EH (cell line): ENCODE measurements at regions not wholly inside any gene's neighbourhood (a gene's known extent, or its start where the extent isn't known, plus 50 kb on each side); places are given as distances from the start of the nearest gene placed in this dataset.
"Not testable (repeated sequence)": the region's sequence is repeated elsewhere in the genome, so short reads cannot be mapped to it uniquely, and the experiment has no call there.

ENCODE experiments used
- DNase-seq: peaks from one replicate; pipeline ENCODE4 v3.0.0-alpha.2; 2015; ENCODE audit warnings: low read depth

DNA sequence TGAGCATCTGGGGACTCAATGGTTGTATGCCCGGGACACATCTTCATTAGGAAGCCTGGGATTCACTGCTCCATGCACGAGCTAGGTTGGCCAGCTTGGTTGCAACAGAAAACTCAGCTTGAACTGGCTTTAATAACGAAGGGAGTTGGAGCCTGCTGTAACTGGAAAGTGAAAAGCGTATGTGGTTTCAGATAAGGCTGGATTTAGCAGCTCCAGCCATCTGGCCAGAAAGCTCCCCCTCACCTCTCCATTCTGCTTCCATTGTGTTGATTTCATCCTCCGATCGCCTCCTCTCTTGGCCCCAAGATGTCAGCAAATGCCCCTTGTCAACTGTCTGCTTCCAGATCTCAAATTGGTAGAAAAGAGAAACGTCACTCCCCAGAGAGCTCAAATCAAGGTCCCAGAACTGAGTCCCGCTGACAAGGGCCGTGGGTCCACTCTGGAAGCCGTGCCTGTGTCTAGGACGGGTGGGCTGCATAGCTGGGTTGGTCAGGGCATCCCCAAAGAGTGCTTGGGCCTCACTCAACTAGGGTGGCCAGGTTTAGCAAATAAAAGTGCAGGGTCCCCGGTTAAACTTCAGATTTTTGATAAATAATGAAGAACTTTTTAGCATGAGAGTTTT is 117.0 kb upstream of the PMEPA1 start:
- DNase-seq, result no peak

DNA sequence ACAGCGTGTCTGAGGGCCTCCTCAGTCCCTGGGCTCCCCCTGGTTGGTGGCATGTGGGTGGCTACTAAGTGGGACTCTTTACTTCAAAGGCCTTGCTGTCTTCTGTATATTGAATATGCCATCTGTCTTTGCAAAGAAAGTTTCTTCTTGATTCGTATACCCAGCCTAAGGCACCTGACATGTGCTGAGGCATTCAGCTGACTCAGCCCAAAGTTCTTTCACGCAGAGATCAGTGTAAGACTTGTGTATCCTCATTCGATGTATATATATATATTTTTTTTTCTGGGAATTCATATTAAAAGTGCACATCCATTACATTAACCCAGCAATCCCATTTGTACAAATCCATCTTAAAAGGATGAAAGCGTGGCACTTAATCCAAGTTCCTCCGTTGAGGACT is 115.1 kb upstream of the PMEPA1 start:
- DNase-seq, result no peak

DNA sequence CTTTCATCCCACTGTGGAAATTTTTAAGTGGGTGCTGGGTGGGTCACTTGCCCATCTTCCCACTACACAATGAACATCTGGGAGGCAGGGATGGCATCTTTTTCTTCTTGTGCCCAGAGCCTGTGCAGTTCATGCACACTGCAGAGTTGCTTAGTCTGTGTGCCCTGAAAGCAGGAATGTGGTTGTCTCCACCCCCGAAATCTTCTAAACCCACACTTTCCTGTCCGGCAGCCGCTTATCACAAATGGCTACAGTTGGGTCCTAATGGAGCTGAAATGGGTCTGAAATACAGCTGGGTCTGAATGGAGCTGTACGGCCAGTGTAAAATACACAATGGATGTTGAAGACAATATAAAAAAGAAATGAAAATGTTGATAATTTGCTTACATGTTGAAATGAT is 112.1 kb upstream of the PMEPA1 start:
- no peak for DNase-seq

GRCh38 chr20:57819691-57820380 is 110.0 kb upstream of the PMEPA1 start:
- no peak for DNase-seq

DNA sequence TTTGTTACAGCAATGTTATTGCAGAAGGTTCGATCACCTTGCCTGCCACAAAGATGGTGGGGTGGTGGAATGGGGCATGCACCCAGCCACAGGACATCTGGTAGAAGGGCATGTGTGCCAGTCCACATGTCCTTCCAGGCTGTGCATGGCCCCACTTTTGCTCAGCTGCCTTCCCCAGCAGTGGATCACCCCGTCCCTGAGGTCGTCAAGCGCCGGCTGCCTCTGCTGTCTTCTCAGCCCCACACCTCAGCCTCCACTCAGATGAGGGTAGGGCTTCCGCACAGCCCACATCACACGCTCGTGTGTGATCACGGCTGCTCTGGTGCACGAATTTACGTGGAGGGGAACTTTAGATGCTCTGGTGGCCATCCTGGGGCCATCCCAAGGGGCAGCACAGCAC is 109.5 kb upstream of the PMEPA1 start:
- DNase-seq, result no peak

DNA sequence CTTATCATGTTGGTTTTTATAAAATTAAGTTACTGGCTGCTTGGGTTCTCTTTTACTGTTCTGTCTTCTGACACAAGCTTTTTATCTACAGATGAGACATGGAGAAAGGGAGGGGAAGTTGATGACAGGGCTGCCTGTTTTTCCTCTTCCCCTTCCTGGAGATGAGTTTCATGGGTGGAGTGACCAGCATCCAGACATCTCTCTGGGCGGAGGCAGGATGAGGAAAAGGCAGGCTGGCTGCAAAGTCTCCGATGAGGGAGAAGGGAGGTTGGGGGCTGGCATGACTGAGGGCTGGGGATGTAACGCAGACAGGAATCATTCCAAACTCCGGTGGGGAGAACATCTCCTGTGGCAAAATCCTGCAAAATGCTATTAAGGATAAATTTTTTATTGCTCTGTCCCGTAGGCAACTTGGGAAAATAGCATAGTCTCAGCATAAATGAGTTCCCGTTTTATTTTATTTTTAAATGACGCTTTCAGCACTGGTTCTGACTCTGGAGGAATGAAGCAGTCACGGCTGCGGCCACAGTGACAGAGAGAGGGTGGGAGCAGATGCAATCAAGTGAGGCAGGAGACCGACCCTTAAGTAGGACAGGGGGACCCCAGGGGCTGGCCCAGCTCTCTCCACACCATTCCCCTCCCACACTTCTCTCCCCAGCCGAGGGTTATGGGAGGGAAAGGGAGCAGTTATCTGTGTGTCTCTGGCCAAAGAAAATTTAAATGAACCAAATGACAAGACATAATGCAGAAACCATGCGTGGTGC is 108.8 kb upstream of the PMEPA1 start:
- DNase-seq, result no peak

GRCh38 chr20:57815405-57815804 is 105.6 kb upstream of the PMEPA1 start:
- no peak for DNase-seq

DNA sequence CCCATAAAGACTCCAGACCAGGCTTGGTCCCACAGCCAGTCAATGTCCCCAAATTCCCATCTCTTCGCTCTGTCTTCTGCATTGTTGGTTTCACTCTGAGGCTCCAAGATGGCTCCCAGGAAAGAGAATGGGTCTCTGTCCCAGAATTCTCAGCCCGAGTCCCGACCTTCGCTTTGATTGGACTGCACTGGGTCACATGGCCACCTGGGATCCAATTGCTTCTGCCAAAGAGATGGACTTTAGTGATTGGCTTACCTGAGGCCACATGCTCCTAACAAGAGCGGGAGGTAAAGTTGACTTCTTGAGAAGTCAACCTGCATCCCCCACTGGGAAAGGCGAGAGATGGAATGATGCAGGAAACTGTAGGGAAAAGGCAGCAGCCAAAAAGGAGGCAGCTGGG is 104.7 kb upstream of the PMEPA1 start:
- DNase-seq, result no peak

DNA sequence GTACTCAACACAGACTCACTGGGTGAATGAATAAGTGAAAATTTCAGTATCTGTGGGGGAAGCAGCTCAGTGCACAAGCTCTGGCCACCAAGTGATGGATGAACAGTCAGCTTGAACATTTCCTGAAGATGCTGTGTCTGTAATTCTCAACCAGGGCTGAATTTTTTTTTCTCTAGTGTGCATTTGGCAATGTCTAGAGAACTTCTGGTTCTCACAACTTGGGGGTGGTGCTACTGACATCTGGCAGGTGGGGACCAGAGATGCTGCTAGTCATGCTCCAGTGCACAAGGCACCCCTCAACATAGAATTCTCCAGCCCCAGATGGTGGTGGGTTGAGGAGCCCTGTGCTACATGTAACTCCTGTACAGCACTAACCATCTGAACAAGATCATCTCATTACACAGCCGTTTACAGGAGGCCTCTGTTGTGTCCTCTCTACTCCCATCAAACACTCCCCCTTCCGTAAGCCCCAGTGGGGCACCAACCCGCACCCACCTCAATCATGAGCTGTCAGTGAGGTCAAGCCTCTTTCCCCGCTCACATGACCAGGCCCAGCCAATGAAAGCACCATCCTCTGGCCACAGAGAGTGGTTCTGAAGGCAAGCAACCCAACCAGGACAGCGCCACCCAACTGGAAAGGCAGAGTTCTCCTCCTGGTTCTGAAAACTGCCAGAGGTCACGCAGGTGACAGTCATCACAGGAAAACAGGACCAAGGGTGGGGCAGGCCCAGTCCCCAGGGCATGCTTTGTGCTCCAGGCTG is 103.9 kb upstream of the PMEPA1 start:
- no peak for DNase-seq

DNA sequence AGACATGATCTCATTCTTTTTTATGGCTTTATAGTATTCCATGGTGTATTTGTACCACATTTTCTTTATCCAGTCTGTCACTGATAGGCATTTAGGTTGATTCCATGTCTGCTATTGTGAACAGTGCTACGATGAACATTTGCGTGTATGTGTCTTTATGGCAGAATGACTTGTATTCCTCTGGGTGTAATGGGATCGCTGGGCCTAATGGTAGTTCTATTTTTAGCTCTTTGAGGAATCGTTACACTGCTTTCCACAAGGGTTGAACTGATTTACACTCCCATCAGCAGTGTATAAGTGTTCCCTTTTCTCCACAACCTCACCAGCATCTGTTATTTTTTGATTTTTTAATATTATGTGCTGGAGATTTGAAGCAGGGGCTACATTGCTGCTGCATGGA is 102.8 kb upstream of the PMEPA1 start:
- DNase-seq, result not testable (repeated sequence)

DNA sequence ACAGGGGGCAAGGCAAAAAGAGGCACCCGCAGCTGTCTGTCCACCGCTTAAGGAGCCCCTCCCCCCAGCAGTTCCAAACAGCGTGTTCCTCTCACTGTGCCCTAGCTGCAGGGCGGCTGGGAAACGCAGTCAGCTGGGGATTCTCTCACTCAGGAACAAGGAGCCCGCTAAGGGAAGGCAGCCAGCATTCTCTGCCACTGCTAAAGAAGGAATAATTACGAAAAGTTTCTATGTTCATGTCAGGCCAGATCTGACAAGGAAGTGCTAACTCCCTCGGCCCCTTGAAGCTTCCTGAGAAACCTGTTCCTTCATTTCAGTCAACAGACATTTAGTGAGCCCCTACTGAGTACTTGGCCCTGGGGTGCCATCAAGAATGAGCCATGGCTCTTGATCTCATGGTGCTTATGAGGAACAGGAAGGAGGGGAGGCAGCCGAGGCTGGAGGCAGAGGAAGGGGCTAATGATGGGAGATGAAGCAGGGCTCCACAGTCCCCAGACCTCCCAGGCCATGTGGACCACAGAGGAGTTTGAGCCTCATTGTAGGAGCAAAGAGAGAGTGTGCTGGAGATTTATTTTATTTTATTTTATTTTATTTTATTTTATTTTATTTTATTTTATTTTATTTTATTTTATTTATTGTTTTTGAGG is 101.7 kb upstream of the PMEPA1 start:
- no peak for DNase-seq

GRCh38 chr20:57810511-57811373 is 100.9 kb upstream of the PMEPA1 start:
- no peak for DNase-seq

DNA sequence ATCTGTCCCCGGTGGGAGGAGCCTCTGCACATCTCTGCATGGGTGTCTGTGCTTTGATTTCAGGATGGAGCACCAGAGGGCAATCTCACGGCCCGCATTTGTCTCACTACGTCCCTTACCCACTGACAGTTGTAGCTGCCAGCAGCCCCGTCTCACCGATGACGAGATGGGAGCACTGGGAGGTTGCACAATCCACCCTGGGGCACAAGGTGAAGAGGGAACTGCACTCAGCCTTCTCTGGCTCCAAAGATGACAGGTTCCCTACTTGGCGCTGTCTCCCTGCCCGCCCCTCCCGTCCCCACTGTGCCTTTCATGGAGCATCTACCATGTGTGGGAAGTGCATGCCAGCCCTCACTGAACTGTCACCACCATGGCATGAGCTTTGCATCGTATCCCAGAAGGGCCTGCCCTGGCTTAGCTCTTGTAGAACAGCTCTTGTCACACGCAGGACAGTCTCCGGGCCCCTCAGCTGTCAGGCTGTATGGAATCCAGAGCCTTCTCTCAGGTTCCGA is 99.9 kb upstream of the PMEPA1 start:
- no peak for DNase-seq

- DNase-seq, result no peak
Observed at GRCh38 chr20:57809149-57809548, 99.3 kb upstream of the PMEPA1 start.

- DNase-seq, result no peak
Observed at GRCh38 chr20:57808264-57809070, 98.7 kb upstream of the PMEPA1 start.

DNA sequence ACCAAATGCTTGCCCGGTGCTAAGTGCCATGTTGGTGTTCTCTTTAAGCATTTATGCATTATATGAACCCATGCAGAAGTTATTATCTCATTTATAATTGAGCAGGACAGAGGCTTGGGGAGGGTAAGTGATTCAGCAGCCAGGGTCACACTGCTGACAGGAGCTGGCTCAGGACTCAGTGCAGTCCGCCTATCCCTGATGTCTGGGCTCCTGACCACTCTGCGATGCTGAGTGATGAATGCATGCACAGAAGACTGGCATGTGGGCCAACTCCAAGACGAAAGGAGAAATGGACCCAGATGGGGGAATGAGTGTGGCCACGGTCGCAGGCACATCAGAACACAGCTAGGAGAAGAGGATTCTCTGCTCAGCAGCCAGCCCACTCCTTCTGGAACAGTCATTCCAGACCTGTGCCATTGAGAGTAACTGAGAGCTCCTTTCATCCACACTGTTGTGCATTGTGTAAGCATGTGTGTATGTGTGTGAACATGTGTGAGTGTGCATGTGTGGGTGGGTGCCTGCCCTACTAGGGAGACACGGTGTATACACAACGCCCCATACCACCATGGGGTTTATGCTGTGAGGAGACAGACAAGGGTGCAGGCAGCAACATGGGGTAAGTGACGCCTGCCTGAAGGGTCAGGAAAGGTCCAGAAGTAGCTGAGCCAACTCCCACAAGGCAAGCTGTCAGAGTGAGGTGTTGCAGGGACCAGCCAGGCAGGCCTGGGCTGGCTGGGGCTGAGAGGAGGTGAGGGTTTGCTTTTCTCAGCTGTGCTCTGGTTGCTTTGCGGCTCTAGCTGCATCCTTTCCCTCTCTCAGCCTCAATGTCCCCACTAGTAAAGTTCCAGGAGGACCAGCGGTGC is 97.8 kb upstream of the PMEPA1 start:
- no peak for DNase-seq

GRCh38 chr20:57806975-57807374 is 97.2 kb upstream of the PMEPA1 start:
- DNase-seq, result no peak

DNA sequence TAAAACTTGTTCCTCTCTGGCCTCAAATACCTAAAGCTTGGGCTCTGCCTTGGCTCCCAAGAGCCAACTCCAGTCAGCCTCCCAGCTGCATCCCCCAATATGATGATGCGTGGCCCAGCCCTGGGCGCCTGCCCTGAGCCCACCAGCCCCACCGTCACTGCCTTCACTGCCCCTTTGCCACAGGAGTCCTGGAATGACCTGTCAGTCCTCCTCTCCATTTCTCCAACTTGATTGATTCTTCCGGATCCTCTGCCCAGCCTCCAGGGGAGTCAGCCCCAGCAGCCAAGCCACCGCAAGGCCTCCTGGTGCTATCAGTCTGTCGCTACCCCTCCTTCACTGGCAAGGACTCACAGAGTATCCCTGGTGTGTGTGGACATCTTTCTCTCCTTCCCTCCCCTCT is 96.7 kb upstream of the PMEPA1 start:
- no peak for DNase-seq

DNA sequence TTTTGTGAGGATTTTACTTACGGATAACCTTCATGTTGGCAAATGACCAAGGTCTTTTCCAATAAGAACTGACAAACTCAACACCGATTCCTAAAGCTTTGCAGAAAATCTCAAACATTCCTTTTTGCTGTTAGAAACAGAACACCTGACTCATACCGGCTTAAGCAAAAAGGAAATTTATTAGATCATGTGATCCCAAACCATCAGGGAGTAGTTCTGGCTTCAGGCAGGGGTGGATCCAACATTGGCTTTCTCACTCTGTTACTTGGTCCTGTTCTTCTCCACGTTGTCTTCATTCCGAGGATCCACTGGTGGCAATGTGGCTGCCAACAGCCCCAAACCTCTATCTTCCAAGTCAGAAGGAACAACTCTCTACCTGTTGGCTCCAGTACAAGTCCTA is 95.9 kb upstream of the PMEPA1 start:
- no peak for DNase-seq
